ENCODE measurements at regions not wholly inside any gene's neighbourhood (a gene's known extent, or its start where the extent isn't known, plus 50 kb on each side); places are given as distances from the start of the nearest gene placed in this dataset.

- H3K36me3 Mint-ChIP-seq (ENCODE audit: low read depth, unreplicated experiment): no peaks in the 10 kb centered on the region
- H3K4me3 Mint-ChIP-seq (ENCODE audit: unreplicated experiment): no peak overlapping the region
- DNase-seq (ENCODE audit: low spot score): no peak
- TF ChIP-seq CTCF (IDR thresholded peaks at IDR 0.05; ENCODE audit: unreplicated experiment): no peak
- H3K4me1 Mint-ChIP-seq (ENCODE audit: unreplicated experiment): no peaks in the 10 kb centered on the region
- H3K9me3 Mint-ChIP-seq (ENCODE audit: unreplicated experiment): no peaks in the 10 kb centered on the region
- H3K27me3 Mint-ChIP-seq (ENCODE audit: unreplicated experiment): no peaks in the 10 kb centered on the region
- no peak overlapping the region for H3K27ac Mint-ChIP-seq (ENCODE audit: unreplicated experiment)
Measured at GRCh38 chr4:178681871-178682270, 1239.6 kb upstream of the AGA start.

- H3K36me3 Mint-ChIP-seq (ENCODE audit: low read depth, unreplicated experiment): no peaks in the 10 kb centered on the region
- DNase-seq (ENCODE audit: low spot score): no peak
- H3K27ac Mint-ChIP-seq (ENCODE audit: unreplicated experiment): no peak overlapping the region
- H3K9me3 Mint-ChIP-seq (ENCODE audit: unreplicated experiment): no peaks in the 10 kb centered on the region
- H3K4me3 Mint-ChIP-seq (ENCODE audit: unreplicated experiment): no peak overlapping the region
- H3K27me3 Mint-ChIP-seq (ENCODE audit: unreplicated experiment): no peaks in the 10 kb centered on the region
- no peaks in the 10 kb centered on the region for H3K4me1 Mint-ChIP-seq (ENCODE audit: unreplicated experiment)
- no peak for TF ChIP-seq CTCF (IDR thresholded peaks at IDR 0.05; ENCODE audit: unreplicated experiment)
Measured at GRCh38 chr4:178689926-178690325, 1247.7 kb upstream of the AGA start.

- Mint-ChIP-seq H3K4me1 (ENCODE audit: unreplicated experiment) (no peaks in the 10 kb centered on the region), H3K4me3 (ENCODE audit: unreplicated experiment) (no peak overlapping the region), H3K27ac (ENCODE audit: unreplicated experiment) (no peak overlapping the region), H3K9me3 (ENCODE audit: unreplicated experiment) (no peaks in the 10 kb centered on the region), H3K27me3 (ENCODE audit: unreplicated experiment) (no peaks in the 10 kb centered on the region), H3K36me3 (ENCODE audit: low read depth, unreplicated experiment) (no peaks in the 10 kb centered on the region)
- no peak for DNase-seq (ENCODE audit: low spot score)
- no peak for TF ChIP-seq CTCF (IDR thresholded peaks at IDR 0.05; ENCODE audit: unreplicated experiment)
Measured at GRCh38 chr4:178693816-178694215, 1251.6 kb upstream of the AGA start.

- Mint-ChIP-seq H3K4me1 (ENCODE audit: unreplicated experiment) (no peaks in the 10 kb centered on the region), H3K4me3 (ENCODE audit: unreplicated experiment) (no peak overlapping the region), H3K27me3 (ENCODE audit: unreplicated experiment) (no peaks in the 10 kb centered on the region), H3K36me3 (ENCODE audit: low read depth, unreplicated experiment) (no peaks in the 10 kb centered on the region), H3K27ac (ENCODE audit: unreplicated experiment) (no peak overlapping the region), H3K9me3 (ENCODE audit: unreplicated experiment) (no peaks in the 10 kb centered on the region)
- TF ChIP-seq CTCF (IDR thresholded peaks at IDR 0.05; ENCODE audit: unreplicated experiment): no peak
- DNase-seq (ENCODE audit: low spot score): no peak
Measured at GRCh38 chr4:178696515-178696914, 1254.3 kb upstream of the AGA start.

- Mint-ChIP-seq H3K9me3 (ENCODE audit: unreplicated experiment) (no peaks in the 10 kb centered on the region), H3K27ac (ENCODE audit: unreplicated experiment) (no peak overlapping the region), H3K27me3 (ENCODE audit: unreplicated experiment) (no peaks in the 10 kb centered on the region), H3K4me3 (ENCODE audit: unreplicated experiment) (no peak overlapping the region), H3K36me3 (ENCODE audit: low read depth, unreplicated experiment) (no peaks in the 10 kb centered on the region), H3K4me1 (ENCODE audit: unreplicated experiment) (no peaks in the 10 kb centered on the region)
- no peak for DNase-seq (ENCODE audit: low spot score)
- no peak for TF ChIP-seq CTCF (IDR thresholded peaks at IDR 0.05; ENCODE audit: unreplicated experiment)
Measured at GRCh38 chr4:178712486-178712885, 1270.2 kb upstream of the AGA start.

All from endothelial cell (in vitro differentiated cells).